GM21367 (cell line): ENCODE measurements at regions not wholly inside any gene's neighbourhood (a gene's known extent, or its start where the extent isn't known, plus 50 kb on each side); places are given as distances from the start of the nearest gene placed in this dataset.

Source experiments
- ATAC-seq: cut with Tn5 transposase; IDR thresholded peaks from one replicate; pipeline ENCODE4 v1.9.1; 2021; ENCODE audit not compliant: unreplicated experiment

GRCh38 chr4:33316033-33316432 lies 2595.9 kb downstream of the PCDH7 start:
- no peak for ATAC-seq

DNA sequence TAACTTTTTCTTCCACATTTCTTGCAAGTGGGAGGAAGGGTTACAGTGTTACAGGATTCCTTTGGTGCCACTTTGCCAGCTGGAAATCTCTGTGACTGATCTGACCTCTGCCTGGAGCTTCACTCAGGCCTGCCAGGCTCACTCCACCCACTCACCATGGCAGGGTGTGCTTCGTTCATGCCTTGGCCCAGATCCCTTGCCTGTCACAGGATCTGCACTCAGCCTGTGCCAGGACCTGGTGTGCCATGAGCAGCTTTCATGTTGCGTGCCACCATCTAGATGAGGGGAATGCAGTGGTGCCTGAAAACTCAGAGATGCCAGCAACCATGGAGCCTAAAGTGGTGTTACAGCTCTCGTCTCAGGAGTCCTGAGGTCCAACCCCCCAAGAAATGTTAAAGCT lies 2596.4 kb downstream of the PCDH7 start:
- ATAC-seq = no peak

GRCh38 chr4:33323393-33323792 lies 2603.2 kb downstream of the PCDH7 start:
- no peak for ATAC-seq

GRCh38 chr4:33334416-33334815 lies 2614.2 kb downstream of the PCDH7 start:
- ATAC-seq = no peak

- ATAC-seq = no peak
Measured at GRCh38 chr4:33339762-33340161, 2619.6 kb downstream of the PCDH7 start.

- ATAC-seq = no peak
Measured at GRCh38 chr4:33340168-33340567, 2620.0 kb downstream of the PCDH7 start.

DNA sequence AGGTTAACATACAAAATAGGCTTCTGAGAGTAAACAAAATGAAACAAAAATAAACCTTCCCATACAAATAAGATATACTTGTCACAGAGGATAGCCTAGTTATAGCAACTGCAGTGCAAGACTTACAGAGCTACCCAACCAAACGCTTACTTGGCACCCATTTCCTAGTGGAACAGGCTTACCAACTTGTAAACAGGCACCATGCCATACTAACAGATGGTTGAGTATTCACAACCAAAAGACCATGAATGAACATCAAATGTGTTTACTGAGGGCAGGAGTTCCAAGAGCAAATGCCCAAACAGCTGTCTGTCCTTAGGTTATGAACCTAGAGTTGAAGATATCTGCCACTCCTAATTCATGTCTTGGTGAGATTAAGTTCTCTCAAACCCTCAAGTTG lies 2629.2 kb downstream of the PCDH7 start:
- ATAC-seq = no peak

- no peak for ATAC-seq
Measured at GRCh38 chr4:33357121-33357520, 2637.0 kb downstream of the PCDH7 start.

GRCh38 chr4:33369446-33369845 lies 2649.3 kb downstream of the PCDH7 start:
- ATAC-seq = no peak

DNA sequence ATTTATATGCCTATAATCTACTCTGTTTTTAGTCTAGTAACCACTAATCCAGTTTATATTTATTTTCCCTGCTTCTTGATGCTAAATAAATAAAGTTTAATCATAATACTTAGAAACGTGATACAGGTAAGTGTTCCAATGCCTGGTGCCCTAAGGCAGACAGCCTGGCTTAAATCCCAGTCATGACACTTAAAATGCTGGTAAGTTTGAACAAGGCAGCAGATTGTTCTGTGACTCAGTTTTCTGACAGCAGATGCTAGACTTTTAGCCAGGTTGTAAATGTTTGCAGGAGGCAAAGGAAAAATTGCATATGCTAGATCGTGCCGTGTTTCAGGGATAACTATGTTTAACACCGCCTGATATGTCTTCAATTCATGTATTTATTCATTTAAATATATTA lies 2661.6 kb downstream of the PCDH7 start:
- no peak for ATAC-seq

GRCh38 chr4:33386764-33387163 lies 2666.6 kb downstream of the PCDH7 start:
- no peak for ATAC-seq

- ATAC-seq = no peak
Measured at GRCh38 chr4:33390976-33391375, 2670.8 kb downstream of the PCDH7 start.

DNA sequence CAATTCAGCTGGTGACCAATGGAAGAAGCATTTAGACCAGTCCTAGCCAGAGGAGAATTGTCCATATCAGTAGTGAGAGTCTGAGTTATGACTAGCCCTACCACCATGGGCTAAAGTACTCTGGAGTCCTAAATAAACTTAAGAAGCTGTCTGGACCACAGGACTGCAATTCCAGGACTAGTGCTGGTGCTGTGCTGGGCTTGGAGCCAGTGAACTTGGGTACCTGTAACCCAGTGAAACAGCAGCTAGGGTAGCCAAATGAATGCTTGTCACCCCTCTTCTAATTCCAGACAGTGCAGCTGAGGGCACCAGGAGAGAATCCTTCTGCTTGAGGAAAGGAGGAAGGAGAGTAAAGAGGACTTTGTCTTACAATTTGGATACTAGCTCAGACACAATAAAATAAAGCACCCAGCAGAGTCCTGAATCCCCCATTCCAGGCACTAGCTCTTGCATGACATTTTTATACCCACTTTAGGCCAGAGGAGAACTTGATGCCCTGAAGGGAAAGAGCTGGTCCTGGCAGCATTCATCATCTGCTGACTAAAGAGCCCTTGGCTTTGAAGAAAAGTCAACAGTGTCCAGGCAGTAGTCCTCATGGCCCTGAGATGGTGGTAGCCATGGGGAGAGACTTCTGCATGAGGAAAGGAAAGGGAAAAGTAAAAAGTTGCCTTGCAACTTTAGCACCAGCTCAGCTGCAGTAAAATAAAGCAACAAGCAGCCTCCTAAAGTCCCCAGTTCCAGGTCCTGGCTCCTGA lies 2675.7 kb downstream of the PCDH7 start:
- ATAC-seq = no peak

GRCh38 chr4:33400504-33400903 lies 2680.3 kb downstream of the PCDH7 start:
- ATAC-seq = no peak

DNA sequence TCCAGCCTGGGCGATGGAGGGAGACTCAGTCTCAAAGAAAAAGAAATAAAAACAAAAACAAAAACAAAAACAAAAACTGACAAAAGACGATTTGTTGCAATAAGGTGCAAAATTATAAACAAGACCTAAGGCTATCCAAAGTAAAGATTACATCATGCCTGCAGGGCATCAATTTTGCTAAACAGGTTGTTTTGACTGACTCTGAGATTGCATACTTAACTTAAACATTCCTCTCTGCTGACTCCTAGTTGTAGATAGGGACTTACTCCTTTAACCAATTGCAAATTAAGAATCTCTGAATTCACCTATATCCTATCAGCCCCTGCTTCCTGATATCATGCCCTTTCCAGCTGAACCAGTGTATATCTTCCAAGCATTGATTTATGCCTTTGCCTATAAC lies 2687.3 kb downstream of the PCDH7 start:
- no peak for ATAC-seq

GRCh38 chr4:33411182-33411581 lies 2691.0 kb downstream of the PCDH7 start:
- no peak for ATAC-seq

DNA sequence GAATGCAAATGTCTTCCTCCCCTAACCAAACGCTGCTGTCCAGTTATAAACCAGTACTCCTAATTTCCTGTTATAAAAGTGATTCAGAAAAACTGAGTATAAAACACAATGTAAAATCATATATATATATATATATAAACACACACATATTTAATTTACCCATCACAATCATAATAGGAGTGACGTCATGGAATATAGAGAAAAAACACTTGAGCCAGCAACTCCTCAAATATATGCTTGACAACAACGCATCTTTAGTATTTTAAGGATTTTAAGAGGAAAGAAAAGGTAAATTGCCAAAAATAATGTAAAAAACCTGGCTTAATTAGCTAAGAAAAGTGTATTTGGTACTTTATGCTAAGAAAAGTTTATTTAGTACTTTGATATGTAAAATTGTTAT lies 2701.7 kb downstream of the PCDH7 start:
- no peak for ATAC-seq

DNA sequence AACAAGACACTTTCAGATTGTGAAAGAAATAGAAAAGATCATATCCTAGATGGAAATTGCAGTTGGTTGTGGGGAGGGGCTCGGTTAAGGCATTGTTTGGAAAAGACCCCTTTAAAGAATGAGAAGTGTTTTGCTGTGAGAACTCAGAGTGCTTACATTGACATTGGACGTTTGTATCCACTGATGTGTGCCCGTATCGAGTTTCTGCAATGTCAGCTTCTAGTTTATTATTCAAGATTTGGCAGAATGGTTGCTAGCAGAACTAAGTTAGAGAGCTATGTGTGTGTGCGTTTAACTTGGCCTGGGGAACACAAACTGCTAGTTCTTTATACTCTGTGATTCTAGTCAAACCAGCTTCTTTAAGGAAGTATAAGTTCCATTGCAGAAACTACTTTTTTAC lies 2702.5 kb downstream of the PCDH7 start:
- no peak for ATAC-seq

- ATAC-seq = no peak
Measured at GRCh38 chr4:33425936-33426335, 2705.8 kb downstream of the PCDH7 start.

- ATAC-seq = no peak
Measured at GRCh38 chr4:33427676-33428075, 2707.5 kb downstream of the PCDH7 start.

- ATAC-seq = no peak
Measured at GRCh38 chr4:33429971-33430370, 2709.8 kb downstream of the PCDH7 start.

DNA sequence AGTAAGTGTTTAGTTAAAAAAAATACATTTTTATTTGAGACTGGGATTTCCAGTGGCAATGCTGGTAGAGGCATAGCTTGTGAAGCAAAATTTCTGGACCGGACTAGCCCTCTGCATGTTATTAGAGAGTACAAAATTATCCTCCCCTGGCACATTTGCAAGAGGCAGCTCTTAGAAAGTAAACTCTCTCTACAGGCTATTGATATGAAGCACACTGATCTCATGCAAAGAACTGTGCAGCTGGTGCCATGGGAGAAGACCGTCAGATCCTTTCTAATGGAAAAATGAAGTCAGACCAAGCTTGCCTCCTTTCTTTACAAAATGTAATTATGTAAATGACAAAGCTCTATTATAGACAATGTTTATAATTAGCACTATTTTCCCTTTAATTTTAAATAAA lies 2717.2 kb downstream of the PCDH7 start:
- ATAC-seq = no peak

DNA sequence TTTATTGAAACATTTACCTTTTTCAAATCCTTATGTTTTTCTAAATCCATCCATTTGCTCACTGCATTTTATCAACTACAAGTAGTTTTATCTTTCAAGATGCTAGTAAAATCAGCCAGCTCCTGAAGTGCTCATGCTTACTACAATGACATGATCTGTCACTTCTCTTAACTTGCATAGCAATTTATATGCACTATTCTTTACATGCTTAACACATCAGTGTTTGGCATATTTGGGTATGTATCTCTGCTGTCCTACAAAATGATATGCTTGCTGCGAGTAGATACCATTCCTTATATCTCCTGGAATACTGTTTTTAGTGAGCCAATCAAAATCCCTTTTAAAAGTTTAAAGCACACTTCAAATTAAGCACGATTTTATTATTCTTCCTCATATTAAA lies 2726.8 kb downstream of the PCDH7 start:
- no peak for ATAC-seq
